Nephron progenitor cell (in vitro differentiated cells): ENCODE measurements at regions not wholly inside any gene's neighbourhood (a gene's known extent, or its start where the extent isn't known, plus 50 kb on each side); places are given as distances from the start of the nearest gene placed in this dataset.
A peak's percentile ranks its signal among the peaks of the same experiment; 100 is the strongest.

Experiments used
- DNase-seq: peaks from one replicate; pipeline ENCODE4 v3.0.0; 2021
- H3K27ac Mint-ChIP-seq: 2 replicates; pipeline ENCODE4 v1.8.0; 2021; ENCODE audit warnings: mild to moderate bottlenecking, moderate library complexity, mixed read lengths
- H3K27me3 Mint-ChIP-seq: 2 replicates; pipeline ENCODE4 v1.8.0; 2021; ENCODE audit warnings: mild to moderate bottlenecking, low read depth, mixed read lengths; ENCODE audit not compliant: poor library complexity
- H3K36me3 Mint-ChIP-seq: 2 replicates; pipeline ENCODE4 v1.8.0; 2021; ENCODE audit warnings: low read depth, mixed read lengths
- H3K4me1 Mint-ChIP-seq: 2 replicates; pipeline ENCODE4 v1.8.0; 2021; ENCODE audit warnings: mixed read lengths
- H3K4me3 Mint-ChIP-seq: 2 replicates; pipeline ENCODE4 v1.8.0; 2021; ENCODE audit warnings: mild to moderate bottlenecking, moderate library complexity, mixed read lengths
- H3K9me3 Mint-ChIP-seq: 2 replicates; pipeline ENCODE4 v1.8.0; 2021; ENCODE audit warnings: mild to moderate bottlenecking, moderate library complexity, mixed read lengths
- TF ChIP-seq, protein P1 (sequence below): fragments of 200-600 bp; sonication (generic); IDR thresholded peaks from 2 replicates; pipeline ENCODE4 v1.5.0; 2021; ENCODE audit warnings: antibody characterized with exemption

DNA sequence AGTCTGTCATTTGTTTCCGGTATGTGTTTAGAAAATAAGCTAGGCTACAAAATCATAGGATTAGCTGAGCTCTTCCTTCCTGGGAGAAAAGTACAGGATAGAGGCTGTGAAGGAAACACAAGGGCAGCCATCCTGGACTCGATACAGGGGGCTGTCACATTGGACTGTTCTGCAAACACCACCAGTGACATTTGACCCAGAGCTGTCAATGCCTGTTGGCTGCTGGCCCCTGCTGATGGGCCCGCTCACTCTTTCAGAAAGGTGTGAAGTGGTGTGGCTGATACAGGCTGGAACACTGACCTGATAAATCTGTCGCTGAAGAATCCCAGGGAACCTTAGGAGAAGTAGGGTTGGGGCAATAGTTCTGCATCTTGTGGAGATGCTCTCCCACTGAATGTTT is 183.1 kb downstream of the RHOU start:
- Mint-ChIP-seq H3K27me3 (peaks cover 13% of the 10 kb centered on the region), H3K4me3 (no peak overlapping the region)
- TF ChIP-seq, protein P1, sequence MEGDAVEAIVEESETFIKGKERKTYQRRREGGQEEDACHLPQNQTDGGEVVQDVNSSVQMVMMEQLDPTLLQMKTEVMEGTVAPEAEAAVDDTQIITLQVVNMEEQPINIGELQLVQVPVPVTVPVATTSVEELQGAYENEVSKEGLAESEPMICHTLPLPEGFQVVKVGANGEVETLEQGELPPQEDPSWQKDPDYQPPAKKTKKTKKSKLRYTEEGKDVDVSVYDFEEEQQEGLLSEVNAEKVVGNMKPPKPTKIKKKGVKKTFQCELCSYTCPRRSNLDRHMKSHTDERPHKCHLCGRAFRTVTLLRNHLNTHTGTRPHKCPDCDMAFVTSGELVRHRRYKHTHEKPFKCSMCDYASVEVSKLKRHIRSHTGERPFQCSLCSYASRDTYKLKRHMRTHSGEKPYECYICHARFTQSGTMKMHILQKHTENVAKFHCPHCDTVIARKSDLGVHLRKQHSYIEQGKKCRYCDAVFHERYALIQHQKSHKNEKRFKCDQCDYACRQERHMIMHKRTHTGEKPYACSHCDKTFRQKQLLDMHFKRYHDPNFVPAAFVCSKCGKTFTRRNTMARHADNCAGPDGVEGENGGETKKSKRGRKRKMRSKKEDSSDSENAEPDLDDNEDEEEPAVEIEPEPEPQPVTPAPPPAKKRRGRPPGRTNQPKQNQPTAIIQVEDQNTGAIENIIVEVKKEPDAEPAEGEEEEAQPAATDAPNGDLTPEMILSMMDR: no peak

GRCh38 chr1:228919914-228920313 is 184.6 kb downstream of the RHOU start:
- peaks cover 15% of the 10 kb centered on the region for H3K27me3 Mint-ChIP-seq
- no peak overlapping the region for H3K27ac Mint-ChIP-seq
- H3K4me1 Mint-ChIP-seq: peaks cover 47% of the 10 kb centered on the region
- peaks cover 8% of the 10 kb centered on the region for H3K36me3 Mint-ChIP-seq
- TF ChIP-seq, protein P1: no peak
- H3K4me3 Mint-ChIP-seq: no peak overlapping the region
- no peak for DNase-seq
- peaks cover 25% of the 10 kb centered on the region for H3K9me3 Mint-ChIP-seq

More for the DNA sequence above, 183.1 kb downstream of the RHOU start:
- Mint-ChIP-seq H3K27ac (peak overlapping the region; percentile 65), H3K36me3 (peaks cover 5% of the 10 kb centered on the region), H3K9me3 (peaks cover 17% of the 10 kb centered on the region), H3K4me1 (peaks cover 63% of the 10 kb centered on the region)
- no peak for DNase-seq

DNA sequence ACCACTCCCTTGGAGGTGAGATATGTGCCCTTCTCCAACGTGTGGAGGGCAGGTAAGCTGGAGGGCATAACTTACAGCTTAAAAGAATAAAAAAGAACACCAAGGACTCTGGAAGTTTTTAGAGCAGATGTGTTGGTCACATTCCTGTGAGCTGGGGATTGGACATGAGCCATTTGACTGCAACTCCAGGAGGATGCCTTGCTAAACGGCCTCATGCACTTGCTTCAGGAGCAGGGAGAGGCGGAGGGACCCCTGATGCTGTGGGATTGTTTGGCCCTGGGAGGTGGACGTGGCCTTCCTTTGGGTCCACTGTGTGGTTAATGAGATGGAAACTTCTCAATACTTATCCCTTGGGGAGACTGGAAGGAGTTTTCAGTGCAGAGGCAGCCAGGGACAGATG is 185.6 kb downstream of the RHOU start:
- TF ChIP-seq, protein P1: no peak
- Mint-ChIP-seq H3K36me3 (peaks cover 13% of the 10 kb centered on the region), H3K4me1 (peaks cover 45% of the 10 kb centered on the region), H3K9me3 (peaks cover 33% of the 10 kb centered on the region), H3K4me3 (no peak overlapping the region), H3K27ac (no peak overlapping the region), H3K27me3 (peaks cover 19% of the 10 kb centered on the region)
- DNase-seq: no peak

GRCh38 chr1:228921481-228921880 is 186.2 kb downstream of the RHOU start:
- no peak for DNase-seq
- Mint-ChIP-seq H3K36me3 (peaks cover 16% of the 10 kb centered on the region), H3K4me1 (peaks cover 44% of the 10 kb centered on the region), H3K4me3 (no peak overlapping the region), H3K27ac (no peak overlapping the region), H3K27me3 (peaks cover 19% of the 10 kb centered on the region), H3K9me3 (peaks cover 33% of the 10 kb centered on the region)
- TF ChIP-seq, protein P1: no peak

GRCh38 chr1:228922722-228923376 is 187.6 kb downstream of the RHOU start:
- Mint-ChIP-seq H3K9me3 (peaks cover 40% of the 10 kb centered on the region), H3K4me1 (peaks cover 38% of the 10 kb centered on the region), H3K27ac (no peak overlapping the region), H3K4me3 (no peak overlapping the region), H3K36me3 (peaks cover 16% of the 10 kb centered on the region), H3K27me3 (peaks cover 12% of the 10 kb centered on the region)
- TF ChIP-seq, protein P1: no peak
- DNase-seq: no peak

DNA sequence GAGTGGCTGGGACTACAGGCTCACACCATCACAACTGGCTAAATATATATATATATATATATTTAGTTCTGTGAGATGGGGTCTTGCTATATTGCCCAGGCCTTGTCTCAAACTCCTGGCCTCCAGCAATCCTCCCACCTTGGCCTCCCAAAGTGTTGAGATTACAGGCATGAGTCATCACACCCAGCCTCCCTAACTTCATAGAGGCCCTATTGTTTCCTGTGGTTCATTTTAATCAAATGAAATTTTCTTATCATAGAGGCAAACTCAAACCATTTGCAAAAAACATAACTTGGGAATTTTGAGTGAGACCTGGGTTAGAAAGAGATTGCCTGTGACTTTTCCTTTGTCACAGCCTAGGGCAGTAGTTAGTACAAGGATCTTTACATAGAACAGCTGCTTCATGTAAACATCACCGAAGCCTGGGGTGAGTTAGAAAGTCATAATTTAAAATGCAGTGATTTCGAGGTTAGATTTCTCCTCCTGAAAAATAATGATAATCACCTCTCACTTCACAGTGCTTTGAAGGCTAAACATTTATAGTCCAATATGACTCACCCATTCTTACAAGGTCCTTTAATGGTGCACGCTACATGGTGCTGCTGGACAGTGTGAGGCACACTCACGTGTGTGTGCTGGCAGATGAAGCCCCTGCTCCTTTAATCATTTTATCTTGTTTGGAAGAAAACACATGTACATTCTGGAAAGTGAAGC is 188.9 kb downstream of the RHOU start:
- TF ChIP-seq, protein P1: no peak
- Mint-ChIP-seq H3K27me3 (peaks cover 11% of the 10 kb centered on the region), H3K9me3 (peaks cover 52% of the 10 kb centered on the region), H3K36me3 (peaks cover 23% of the 10 kb centered on the region), H3K4me3 (no peak overlapping the region), H3K4me1 (peaks cover 33% of the 10 kb centered on the region), H3K27ac (no peak overlapping the region)
- DNase-seq: no peak
